ENCODE measurements at regions not wholly inside any gene's neighbourhood (a gene's known extent, or its start where the extent isn't known, plus 50 kb on each side); places are given as distances from the start of the nearest gene placed in this dataset.

DNA sequence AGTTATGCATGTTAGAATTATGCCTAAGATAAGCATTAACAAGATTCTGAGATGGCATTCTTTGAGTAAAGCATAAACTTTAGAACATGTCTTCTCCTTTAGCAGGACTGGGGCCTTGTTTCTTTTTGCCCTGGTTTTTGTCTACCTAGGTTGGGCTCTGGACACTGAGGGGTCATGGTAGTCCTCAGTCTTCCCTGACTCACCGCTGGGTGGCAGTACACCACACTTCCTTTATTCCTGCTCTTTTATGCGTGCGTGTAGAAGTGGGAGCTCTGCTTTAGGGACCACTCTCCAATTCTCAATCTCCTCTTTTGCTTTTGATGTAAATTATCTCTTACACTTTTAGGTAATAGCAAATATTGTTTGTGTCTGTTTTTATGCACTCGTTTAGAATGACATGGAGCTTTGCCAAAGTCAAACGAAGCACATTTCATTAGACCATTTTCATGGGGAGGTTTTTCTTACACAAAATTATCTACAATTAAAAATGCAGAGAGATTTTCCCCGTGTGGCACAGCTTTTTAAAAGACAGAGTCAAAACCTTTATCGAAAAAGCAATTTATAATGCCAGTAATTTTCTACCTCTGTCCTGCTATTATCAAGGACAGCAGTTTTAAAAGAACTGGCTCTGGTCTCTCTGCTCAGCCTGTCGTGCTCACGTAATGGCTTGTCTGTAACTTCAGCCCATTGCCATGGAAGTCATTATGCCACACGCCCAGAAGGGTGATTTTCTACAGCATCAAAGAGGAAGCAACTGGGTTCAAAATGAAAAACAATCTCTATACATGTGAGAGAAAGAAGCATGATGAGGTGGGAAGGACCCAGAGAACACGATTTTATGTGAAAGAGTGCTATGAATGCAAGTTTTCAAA, 413.9 kb downstream of the COG6 start:
- H3K27me3 ChIP-seq, result no peaks in the 10 kb centered on the region
- peak overlapping the region in 1 of 5 donors; percentile 26 for H3K27ac ChIP-seq
- H3K36me3 ChIP-seq, result no peaks in the 10 kb centered on the region
- no peaks in the 10 kb centered on the region for H3K9me3 ChIP-seq
- intact Hi-C loops (cut with DNase I; ENCODE audit: low total_unique reads), result loop anchor here (5.0 kb wide), 1 partner anchor 613 kb away; no protein-coding TSS in a partner anchor
- WGBS, 5 donors, result 34 to 41% (median 39%) methylated on average over 11 of the region's 11 CpGs
- peaks cover 0 to 16% (median 9%) of the 10 kb centered on the region in 4 donors for H3K4me1 ChIP-seq
- DNase-seq, result peak; percentile 80 to 90
- TF ChIP-seq, protein P1, sequence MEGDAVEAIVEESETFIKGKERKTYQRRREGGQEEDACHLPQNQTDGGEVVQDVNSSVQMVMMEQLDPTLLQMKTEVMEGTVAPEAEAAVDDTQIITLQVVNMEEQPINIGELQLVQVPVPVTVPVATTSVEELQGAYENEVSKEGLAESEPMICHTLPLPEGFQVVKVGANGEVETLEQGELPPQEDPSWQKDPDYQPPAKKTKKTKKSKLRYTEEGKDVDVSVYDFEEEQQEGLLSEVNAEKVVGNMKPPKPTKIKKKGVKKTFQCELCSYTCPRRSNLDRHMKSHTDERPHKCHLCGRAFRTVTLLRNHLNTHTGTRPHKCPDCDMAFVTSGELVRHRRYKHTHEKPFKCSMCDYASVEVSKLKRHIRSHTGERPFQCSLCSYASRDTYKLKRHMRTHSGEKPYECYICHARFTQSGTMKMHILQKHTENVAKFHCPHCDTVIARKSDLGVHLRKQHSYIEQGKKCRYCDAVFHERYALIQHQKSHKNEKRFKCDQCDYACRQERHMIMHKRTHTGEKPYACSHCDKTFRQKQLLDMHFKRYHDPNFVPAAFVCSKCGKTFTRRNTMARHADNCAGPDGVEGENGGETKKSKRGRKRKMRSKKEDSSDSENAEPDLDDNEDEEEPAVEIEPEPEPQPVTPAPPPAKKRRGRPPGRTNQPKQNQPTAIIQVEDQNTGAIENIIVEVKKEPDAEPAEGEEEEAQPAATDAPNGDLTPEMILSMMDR (IDR thresholded peaks at IDR 0.05), result peak in 5 of 7 experiments; percentile 72 to 88 (median 83)
- TF ChIP-seq POLR2A (IDR thresholded peaks at IDR 0.05) (no peak), POLR2AphosphoS5 (IDR thresholded peaks at IDR 0.05) (peak in 1 of 3 donors; percentile 28)
- no peak overlapping the region for H3K4me3 ChIP-seq

DNA sequence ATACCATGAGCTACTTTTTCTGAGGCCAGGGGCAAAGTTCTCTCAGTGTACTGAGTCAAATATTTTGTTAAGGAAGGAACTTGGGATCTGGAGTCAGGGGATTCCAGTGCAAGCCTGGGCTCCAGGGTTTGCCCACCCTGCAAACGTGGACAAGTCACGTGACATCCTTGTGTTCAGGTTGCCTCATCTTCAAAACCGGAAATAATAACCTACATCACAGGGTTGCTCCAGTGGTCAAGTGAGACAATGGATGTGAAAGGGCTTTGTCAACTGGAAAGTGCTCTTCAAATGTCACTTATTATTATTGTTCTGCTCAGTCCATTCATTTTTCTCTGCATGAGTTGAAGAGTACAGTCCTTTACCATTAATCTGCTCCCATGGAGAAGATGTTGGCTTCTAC, 414.9 kb downstream of the COG6 start:
- no peaks in the 10 kb centered on the region for H3K27me3 ChIP-seq
- H3K36me3 ChIP-seq, result no peaks in the 10 kb centered on the region
- H3K4me1 ChIP-seq, result peaks cover 0 to 9% (median 4%) of the 10 kb centered on the region in 4 donors
- WGBS, 5 donors, result 64 to 88% (median 82%) methylated on average over 3 of the region's 3 CpGs
- no peak for DNase-seq
- intact Hi-C loops (cut with DNase I; ENCODE audit: low total_unique reads), result no loop called here
- no peak overlapping the region for H3K27ac ChIP-seq
- no peak overlapping the region for H3K4me3 ChIP-seq
- TF ChIP-seq, protein P1 (IDR thresholded peaks at IDR 0.05), result no peak
- TF ChIP-seq POLR2A (IDR thresholded peaks at IDR 0.05), result no peak
- TF ChIP-seq EP300 (IDR thresholded peaks at IDR 0.05), result no peak
- no peak for TF ChIP-seq POLR2AphosphoS5 (IDR thresholded peaks at IDR 0.05)
- H3K9me3 ChIP-seq, result no peaks in the 10 kb centered on the region

DNA sequence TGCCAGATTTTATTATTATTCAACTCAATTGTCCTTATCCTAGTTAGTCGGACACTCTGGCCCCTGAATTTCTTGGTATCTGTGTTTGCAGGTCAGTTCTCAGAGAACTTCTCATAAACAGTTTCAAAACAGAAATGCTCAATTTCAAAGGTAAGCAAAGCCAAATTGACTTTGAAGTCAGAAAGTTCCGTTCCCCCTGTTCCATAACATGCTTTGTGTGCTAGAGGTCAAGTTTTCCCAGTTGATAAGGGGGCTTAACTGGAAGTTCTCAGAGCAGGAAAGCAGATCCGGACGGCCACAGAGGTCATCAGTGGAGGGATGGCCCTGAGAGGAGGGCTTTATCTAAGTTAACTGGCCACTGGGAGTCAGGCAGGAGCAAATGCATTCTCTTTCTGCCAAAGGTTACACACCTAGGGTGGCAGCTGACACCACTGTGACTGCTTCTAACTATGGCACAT, 417.2 kb downstream of the COG6 start:
- H3K4me3 ChIP-seq, result no peak overlapping the region
- TF ChIP-seq POLR2AphosphoS5 (IDR thresholded peaks at IDR 0.05), result no peak
- TF ChIP-seq EP300 (IDR thresholded peaks at IDR 0.05), result no peak
- no peak for TF ChIP-seq POLR2A (IDR thresholded peaks at IDR 0.05)
- TF ChIP-seq, protein P1 (IDR thresholded peaks at IDR 0.05), result no peak
- WGBS, 5 donors, result 45 to 72% (median 60%) methylated on average over 4 of the region's 4 CpGs
- intact Hi-C loops (cut with DNase I; ENCODE audit: low total_unique reads), result no loop called here
- H3K27ac ChIP-seq, result no peak overlapping the region
- H3K27me3 ChIP-seq, result no peaks in the 10 kb centered on the region
- H3K9me3 ChIP-seq, result no peaks in the 10 kb centered on the region
- no peak for DNase-seq
- no peaks in the 10 kb centered on the region for H3K36me3 ChIP-seq
- peaks cover 0 to 9% (median 4%) of the 10 kb centered on the region in 4 donors for H3K4me1 ChIP-seq

DNA sequence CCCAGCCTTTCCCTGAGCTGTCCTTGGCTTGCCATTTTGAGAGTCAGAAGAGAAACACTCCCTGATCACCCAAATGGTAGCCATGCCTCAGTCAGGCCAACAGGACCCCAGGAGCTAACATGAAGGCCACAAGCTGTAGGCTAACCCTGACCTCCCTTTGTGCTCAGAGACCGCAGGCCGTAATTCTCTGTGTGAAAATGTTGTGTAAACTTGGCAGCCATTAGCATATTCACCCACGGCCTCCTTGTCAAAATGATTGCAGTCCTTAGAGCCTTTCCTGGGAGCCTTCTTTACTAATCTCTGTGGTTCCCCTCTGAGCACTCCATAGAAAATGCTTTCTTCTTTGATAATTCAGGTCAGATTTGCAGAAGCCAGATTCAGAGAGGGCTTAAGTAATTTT, 418.9 kb downstream of the COG6 start:
- TF ChIP-seq, protein P1 (IDR thresholded peaks at IDR 0.05), result no peak
- TF ChIP-seq POLR2A (IDR thresholded peaks at IDR 0.05) (no peak), POLR2AphosphoS5 (IDR thresholded peaks at IDR 0.05) (no peak), EP300 (IDR thresholded peaks at IDR 0.05) (no peak)
- intact Hi-C loops (cut with DNase I; ENCODE audit: low total_unique reads), result no loop called here

More for the DNA sequence above, 418.9 kb downstream of the COG6 start:
- Histone ChIP-seq H3K27me3 (no peaks in the 10 kb centered on the region), H3K9me3 (no peaks in the 10 kb centered on the region), H3K4me3 (no peak overlapping the region), H3K27ac (no peak overlapping the region), H3K4me1 (peaks cover 0 to 5% (median 2%) of the 10 kb centered on the region in 4 donors), H3K36me3 (no peaks in the 10 kb centered on the region)
- DNase-seq, result no peak
- 44 to 66% (median 57%) methylated on average over 3 of the region's 3 CpGs for WGBS, 5 donors
